DLD1 (cell line): ENCODE measurements at regions not wholly inside any gene's neighbourhood (a gene's known extent, or its start where the extent isn't known, plus 50 kb on each side); places are given as distances from the start of the nearest gene placed in this dataset.

Experiments
- in situ Hi-C: cut with HindIII; loops from 2 replicates; pipeline ENCODE4 v1.10.0; 2017; ENCODE audit warnings: low sequenced_read_pairs

DNA sequence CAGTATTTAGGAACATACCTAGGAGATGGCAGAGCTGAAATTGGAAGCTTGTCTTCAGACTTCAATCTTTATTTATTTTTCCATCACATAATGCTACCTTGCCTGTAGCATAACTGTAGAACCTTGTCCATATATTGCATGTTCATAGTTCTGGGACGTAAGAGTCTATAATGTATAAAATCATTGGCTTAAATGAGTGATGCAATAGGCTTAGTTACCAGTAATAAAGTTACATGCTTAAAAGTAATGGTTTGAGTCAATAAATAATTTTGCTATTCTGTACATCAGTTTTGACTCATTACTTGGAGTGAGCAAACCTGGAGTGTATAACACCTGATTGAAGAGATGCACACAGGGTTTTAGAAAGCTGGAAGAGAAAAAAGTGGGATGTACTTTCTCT is 229.3 kb downstream of the CDCA7 start:
- in situ Hi-C loops = no loop called here

DNA sequence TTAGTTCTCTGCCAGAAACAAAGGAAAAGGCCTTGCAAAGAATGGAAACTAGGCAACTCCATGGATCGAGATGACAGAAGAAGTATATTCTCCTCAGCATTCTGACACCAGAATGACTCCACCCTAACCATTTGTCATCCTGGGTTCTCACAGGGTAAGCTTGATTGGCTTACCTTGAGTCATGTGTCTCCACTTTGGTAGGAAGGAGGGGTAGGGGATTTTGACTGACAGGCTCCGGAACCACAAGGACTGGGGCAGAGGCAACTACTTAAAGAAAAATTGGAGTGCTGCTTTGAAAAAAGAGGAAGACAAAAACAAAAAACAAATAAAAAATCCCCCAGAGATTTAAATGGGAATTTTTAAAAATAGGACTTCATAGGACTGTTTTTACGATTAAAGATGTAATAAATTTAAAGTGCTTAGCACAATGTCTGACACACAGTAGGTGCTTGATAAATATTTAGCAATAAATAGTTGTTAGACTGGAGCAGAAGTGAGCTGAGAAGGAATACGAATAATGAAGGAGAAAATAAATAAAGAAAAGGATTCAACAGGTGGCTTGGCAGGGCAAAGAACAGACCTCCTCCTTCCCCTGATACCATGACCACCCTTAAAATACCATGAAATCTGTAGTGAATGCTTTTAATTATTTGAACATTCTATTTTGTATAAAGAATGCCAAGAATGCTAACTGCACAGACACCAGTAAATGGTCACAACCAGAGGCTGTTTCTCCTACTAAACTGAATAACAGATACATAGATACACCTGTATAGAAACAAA is 230.2 kb downstream of the CDCA7 start:
- in situ Hi-C loops = no loop called here

DNA sequence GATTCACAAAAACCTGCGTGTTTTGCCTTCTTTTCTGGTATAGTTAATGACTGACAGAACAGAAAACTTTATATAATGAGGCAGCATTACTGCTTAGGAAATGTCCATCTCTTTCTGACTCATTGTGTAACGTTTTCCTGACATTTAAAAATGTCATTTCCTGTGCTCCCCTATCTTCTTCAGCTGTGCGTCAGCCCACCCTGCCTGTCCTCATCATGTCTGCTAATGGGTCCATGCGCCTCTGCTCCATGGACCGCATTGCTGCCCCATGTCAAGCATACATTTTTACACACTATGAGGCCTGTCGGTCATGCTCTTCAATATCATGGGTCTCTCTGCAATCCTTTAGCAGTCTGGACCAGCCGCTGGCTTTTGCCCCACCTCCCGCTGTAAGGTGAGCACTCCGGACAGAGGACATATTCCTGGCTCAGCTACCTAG is 234.3 kb downstream of the CDCA7 start:
- in situ Hi-C loops = no loop called here

DNA sequence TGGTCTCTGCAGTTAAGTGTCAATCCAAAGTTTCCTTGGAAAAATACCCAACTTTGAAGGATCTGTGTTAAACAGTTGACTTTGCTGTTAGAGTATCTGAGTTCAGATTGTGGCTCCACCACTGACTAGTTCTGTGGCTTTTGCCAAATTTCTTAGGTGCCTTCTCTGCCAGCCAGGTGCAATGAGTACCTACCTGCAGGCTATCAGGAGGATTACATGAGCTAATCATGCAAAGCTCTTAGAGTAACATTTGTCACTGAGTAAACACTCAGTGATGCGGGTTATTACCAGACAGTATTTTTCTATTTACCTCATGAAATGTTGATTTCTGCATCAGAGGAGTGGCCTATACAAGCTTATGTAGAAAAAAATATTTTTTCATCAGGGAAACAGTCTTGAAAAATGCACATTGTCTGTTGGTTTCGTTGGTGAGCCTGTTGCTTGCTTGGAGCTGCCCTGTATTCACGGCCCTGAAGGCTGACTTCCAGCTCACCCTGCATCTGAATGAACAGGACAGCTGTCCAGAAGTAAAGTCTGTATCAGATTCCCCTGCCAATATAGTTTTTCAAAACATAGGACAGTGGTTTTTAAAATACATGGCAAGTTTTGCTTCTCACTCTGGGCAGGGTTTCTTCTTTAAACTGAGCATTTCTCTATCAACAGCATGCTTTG is 235.1 kb downstream of the CDCA7 start:
- in situ Hi-C loops = no loop called here

DNA sequence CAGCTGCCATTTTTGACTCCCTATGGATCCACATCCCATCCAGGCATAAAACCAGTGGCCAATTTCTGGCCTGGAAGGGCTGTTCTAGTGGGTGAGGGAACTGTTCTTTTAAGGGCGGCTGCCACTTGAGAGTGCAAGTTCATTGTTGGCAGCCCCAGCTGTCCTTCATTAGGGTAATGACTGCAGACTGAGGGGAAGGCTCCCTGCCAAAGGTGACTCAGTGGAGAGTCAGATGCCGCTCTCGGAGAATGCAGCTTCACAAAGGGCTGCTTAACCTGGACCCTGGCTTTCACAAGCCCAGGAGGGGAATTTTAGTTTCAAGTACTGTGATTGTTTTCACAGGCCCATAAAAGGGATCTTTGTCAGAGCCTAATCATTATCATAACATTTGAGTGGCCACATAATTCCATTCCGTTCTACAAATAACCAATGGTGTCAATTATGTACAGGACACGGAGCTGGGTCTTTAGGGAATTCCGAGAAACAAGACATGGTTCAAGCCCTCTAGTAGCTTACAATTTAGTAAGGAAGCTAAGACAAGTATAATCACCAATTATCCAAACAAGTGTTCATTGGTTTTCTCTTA is 235.7 kb downstream of the CDCA7 start:
- in situ Hi-C loops = no loop called here

DNA sequence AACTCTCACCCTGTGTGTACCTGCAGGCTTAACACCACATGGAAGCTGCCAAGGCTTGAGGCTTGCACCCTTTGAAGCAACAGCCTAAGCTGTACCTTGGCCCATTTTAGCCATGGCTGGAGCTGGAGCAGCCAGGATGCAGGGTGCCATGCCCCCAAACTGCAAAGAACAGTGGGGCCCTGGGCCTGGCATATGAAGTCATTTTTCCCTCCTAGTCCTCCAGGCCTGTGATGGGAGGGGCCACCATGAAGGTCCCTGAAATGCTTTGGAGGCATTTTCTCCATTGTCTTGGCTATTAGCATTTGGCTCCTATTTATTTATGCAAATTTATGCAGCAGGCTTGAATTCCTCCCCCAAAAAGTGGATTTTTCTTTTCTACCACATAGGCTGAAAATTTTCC is 238.4 kb downstream of the CDCA7 start:
- in situ Hi-C loops = no loop called here

- in situ Hi-C loops = no loop called here
Measured at GRCh38 chr2:173596244-173596643, 241.6 kb downstream of the CDCA7 start.

- in situ Hi-C loops = no loop called here
Measured at GRCh38 chr2:173598525-173598924, 243.9 kb downstream of the CDCA7 start.

DNA sequence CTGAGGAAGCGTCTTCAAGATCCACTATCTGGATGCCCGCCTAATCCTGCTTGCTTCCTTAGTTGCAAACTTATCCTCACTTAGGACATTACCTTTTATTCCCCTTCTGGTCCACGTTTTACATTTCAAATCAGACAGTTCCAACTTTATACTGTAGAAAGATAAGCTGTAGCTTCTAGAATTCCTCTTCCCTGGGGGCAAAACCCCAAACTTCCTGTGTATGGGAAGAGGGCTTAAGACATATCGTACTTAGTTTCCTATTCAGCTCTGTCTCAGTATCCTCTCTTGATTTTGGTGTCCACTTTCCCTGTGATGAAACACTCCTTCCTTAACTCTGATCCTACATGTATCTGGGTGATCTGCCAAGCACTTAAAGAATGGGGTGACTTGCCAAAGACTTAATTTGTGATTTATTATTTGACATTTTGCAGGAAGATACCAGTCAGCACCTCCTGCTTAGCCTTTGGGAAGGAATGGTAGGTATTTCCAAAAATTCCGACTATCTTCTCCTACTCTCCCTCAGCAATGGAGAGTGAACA is 245.2 kb downstream of the CDCA7 start:
- in situ Hi-C loops = no loop called here

GRCh38 chr2:173602153-173602795 is 247.6 kb downstream of the CDCA7 start:
- in situ Hi-C loops = no loop called here

- in situ Hi-C loops = no loop called here
Measured at GRCh38 chr2:173605994-173606393, 251.3 kb downstream of the CDCA7 start.

GRCh38 chr2:173606619-173607248 is 252.1 kb downstream of the CDCA7 start:
- in situ Hi-C loops = no loop called here

DNA sequence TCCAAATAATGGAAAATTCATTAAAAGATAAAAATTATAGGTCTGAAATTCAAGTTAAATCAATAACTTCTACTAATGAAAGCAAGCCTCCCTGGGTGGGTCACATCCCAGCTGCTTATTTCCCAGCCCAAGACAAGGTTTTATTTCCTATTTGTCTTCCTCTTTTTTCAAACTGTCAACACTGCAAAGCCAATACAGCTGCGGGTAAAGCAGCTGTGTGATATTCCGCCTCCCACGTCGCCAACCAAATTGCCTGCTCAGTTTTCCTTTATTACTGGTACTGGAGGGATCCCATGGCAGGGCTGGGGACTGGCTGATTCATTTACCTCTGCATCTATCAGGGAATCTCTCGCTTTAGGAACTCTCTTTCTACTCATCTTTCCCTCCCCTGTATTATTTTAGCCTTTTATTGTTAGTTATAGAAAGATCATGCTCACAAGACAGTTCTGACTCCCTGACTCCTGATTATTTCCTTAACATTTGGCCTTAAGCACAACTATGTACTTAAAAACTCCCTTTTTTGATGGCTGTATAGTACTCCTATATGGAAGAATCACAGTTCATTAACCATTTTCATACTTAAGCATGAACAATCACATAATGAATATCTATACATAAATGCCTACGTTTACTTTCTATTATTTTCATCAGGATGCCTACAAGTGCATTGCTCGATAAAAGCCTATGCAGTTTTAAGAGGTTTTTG is 253.1 kb downstream of the CDCA7 start:
- in situ Hi-C loops = no loop called here

- in situ Hi-C loops = no loop called here
Measured at GRCh38 chr2:173611121-173611520, 256.4 kb downstream of the CDCA7 start.

- in situ Hi-C loops = no loop called here
Measured at GRCh38 chr2:173612354-173612753, 257.7 kb downstream of the CDCA7 start.

GRCh38 chr2:173613386-173613785 is 258.7 kb downstream of the CDCA7 start:
- in situ Hi-C loops = no loop called here

GRCh38 chr2:173614265-173614930 is 259.7 kb downstream of the CDCA7 start:
- in situ Hi-C loops = no loop called here

GRCh38 chr2:173623438-173624319 is 269.0 kb downstream of the CDCA7 start:
- in situ Hi-C loops = no loop called here

DNA sequence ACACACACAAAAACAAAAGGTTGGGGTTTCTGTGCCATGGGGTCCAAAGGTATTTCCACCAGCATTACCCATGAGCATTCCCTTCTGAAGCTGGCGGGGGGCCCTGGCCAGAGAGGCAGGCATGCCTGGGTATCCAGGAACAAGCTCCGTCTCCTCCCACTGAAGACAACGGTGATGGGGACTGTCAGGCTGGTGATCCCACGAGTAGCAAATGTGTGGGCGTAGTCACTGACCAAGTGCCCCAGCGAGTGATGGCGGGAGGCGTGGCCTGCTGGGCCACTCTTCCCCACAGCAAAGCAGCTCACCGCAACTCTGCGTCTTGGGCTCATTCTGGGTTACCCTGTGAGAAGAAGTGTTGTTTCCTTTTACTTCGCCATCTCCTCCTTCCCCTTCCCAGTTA is 270.6 kb downstream of the CDCA7 start:
- in situ Hi-C loops = no loop called here
